ENCODE measurements at regions not wholly inside any gene's neighbourhood (a gene's known extent, or its start where the extent isn't known, plus 50 kb on each side); places are given as distances from the start of the nearest gene placed in this dataset.

DNA sequence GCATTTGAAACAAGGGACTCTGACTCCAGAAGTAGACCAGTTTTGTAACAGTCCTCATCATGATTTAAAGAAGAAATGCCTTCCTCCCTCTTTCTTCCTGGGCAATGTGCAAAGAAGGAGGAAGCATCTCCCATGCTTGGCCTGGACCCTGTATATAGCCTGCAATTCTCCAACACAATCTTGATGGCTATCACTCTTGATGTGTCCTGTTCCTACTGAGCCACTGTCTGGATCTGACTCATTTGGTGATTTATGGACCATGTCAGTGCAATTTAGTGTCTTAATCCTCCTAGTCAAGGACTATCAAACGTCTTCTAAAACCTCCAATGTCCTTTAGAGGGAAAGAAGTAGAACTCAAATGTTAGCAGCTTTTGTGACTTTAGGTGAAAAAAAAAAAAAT, 697.3 kb downstream of the TLR4 start:
- no peak for DNase-seq (ENCODE audit: low read depth in 2 of 2)

GRCh38 chr9:118414676-118415075, 710.5 kb downstream of the TLR4 start:
- no peak for DNase-seq (ENCODE audit: low read depth in 2 of 2)

- DNase-seq (ENCODE audit: low read depth in 2 of 2), result no peak
Observed at GRCh38 chr9:118418887-118419565, 714.8 kb downstream of the TLR4 start.

GRCh38 chr9:118419676-118420075, 715.5 kb downstream of the TLR4 start:
- no peak for DNase-seq (ENCODE audit: low read depth in 2 of 2)

DNA sequence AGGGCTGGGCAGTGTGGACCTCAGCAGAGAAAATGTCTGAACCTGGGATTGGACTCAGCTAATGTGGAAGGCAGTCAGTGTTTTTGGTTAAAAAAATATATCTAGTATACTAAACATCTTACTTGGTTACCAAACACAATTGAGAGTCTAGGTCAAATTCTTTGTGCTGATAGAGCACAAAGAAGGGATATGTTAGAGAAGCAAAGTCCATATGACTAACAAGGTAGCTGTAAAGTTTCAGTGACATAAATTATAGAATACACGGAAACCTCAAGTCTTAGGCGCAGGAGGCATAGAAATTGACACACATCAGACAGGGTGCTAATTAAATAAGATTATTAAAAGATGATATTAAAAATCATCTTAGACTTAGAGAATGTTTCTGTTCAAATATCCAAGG, 718.3 kb downstream of the TLR4 start:
- no peak for DNase-seq (ENCODE audit: low read depth in 2 of 2)

- no peak for DNase-seq (ENCODE audit: low read depth in 2 of 2)
Observed at GRCh38 chr9:118423021-118423420, 718.8 kb downstream of the TLR4 start.

- no peak for DNase-seq (ENCODE audit: low read depth in 2 of 2)
Observed at GRCh38 chr9:118423721-118424120, 719.5 kb downstream of the TLR4 start.

- no peak for DNase-seq (ENCODE audit: low read depth in 2 of 2)
Observed at GRCh38 chr9:118426772-118427171, 722.6 kb downstream of the TLR4 start.

- DNase-seq (ENCODE audit: low read depth in 2 of 2), result no peak
Observed at GRCh38 chr9:118438810-118439209, 734.6 kb downstream of the TLR4 start.

DNA sequence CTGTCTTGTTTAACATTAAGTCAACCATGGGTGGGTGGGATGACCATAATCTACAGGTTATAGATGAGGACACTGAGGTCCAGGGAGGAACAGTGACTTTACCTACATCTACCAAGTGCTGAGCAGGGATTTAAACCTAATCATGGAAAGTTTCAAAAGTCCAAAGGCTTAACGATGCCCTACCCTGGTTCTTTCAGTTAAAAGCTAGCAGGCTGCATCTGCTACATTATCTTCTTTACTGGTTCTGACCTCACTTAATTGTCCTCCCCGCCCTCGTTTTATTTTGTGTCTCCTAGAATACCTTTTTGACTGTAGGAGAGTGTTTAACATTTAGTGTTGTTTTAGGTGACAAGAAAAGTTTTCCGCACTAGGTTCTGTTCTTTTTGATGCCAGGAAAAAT, 735.2 kb downstream of the TLR4 start:
- DNase-seq (ENCODE audit: low read depth in 2 of 2), result no peak

GRCh38 chr9:118444403-118444802, 740.2 kb downstream of the TLR4 start:
- DNase-seq (ENCODE audit: low read depth in 2 of 2), result no peak

GRCh38 chr9:118446943-118447639, 742.9 kb downstream of the TLR4 start:
- DNase-seq (ENCODE audit: low read depth in 2 of 2), result no peak

DNA sequence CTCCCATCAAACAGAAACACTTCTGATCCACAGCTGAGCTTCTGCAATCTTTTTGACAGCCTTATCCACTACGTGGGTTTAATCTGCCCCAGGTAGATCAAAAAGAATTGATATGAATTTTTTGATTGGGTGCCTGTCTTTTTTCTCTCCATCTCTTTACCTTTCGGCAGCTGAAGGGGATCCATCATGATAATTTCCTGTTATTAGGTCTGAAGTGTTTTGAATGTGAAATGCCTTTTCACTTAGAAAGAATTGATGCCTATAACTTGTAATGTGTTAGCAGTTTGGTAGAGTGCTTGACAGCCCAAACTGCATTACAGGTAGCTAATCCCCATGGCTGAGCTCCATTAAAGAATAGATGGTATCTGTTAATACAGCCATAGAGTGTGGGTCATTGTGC, 745.4 kb downstream of the TLR4 start:
- DNase-seq (ENCODE audit: low read depth in 2 of 2), result no peak

DNA sequence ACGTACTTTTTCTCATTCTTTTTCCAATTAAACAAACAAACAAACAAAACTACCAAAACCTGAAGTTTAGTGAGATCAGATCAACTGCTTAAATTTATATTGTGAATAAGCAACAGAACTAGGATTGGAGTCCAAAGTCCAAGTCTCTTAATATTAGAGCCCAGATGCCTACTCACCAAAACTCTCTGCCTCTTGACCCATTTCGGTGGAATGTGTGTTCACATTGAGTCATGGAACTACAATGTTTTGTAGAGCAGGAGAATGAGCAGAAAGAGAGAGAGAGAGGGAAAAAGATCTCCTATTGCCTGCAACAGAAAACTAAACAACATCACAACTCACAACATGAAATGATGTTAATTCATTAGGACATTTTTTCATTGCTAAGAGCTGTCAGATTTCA, 751.1 kb downstream of the TLR4 start:
- no peak for DNase-seq (ENCODE audit: low read depth in 2 of 2)

GRCh38 chr9:118455788-118456187, 751.6 kb downstream of the TLR4 start:
- no peak for DNase-seq (ENCODE audit: low read depth in 2 of 2)

GRCh38 chr9:118457171-118458000, 753.2 kb downstream of the TLR4 start:
- DNase-seq (ENCODE audit: low read depth in 2 of 2), result no peak

DNA sequence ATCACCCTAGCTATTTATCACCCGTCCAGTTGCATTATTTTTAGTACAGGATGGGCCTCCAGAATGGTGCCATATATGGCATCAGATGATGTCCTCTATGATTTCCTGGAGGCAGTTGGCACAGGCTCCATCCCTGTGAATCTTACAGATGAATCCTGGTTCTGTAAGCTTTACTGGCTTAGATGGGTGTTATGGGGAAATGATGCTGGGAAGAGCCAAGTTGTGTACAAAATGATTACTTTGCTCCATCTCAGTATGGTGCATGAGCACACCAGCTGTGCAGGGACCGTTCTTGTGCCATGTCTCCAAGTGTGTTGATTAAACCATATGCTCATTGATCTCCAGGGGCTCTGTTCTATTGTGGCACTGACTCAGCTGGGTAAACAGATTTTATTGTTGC, 755.7 kb downstream of the TLR4 start:
- no peak for DNase-seq (ENCODE audit: low read depth in 2 of 2)

- DNase-seq (ENCODE audit: low read depth in 2 of 2), result no peak
Observed at GRCh38 chr9:118463419-118463818, 759.2 kb downstream of the TLR4 start.

DNA sequence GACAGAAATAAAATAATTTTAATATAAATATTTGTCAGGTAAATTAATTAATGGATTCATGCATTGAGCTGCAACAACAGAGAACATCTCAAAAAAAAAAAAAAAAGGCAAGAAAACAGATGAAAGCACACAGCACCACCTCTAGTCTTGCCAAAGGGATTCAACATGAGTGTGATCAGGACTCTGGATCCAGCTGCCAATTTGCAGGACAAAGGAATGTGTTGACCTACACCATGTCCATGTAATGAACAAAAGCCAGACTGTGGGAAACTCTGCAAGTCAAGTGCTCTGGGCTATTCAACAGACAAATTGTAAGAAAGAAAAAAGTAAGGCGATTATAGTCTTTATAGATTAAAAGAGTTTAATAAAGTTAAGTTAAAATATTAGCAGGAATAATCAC, 769.3 kb downstream of the TLR4 start:
- no peak for DNase-seq (ENCODE audit: low read depth in 2 of 2)

DNA sequence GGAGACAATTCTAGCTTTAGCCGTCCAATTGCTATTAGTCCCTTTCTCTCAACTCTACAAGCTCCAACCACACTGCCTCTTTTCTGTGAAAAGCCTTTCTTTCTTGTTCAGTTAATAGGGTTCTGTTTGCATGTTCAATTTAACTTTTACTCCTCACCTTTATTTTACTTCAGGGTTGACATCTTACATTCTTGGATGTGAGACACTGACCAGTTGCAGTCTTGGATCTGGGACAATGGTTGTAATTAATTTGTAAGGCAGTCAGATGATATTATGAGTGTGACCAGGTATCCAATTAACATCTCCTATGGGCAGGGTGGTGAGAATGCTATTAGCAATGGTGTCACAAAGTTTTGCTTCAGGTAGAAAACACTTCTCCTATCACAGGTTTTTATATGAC, 774.5 kb downstream of the TLR4 start:
- no peak for DNase-seq (ENCODE audit: low read depth in 2 of 2)

DNA sequence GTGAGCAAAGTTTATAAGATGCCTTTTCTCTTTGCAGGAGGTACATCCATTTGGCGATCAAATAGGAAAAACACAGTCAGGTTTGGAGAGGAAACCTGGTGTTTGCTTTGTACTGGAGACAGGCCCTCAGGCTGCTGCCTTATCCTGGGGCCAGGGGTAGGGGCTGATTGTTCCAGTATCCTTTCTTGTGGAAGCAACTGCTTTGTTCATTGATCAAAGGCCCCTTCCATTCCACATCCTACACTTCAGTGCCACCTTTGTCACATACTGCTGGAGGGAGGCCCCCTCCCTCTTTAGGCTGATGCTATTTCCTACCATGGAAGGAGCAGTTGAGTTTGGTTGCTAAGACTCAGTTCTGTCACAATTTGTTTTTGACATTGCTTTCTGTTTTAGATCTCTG, 778.1 kb downstream of the TLR4 start:
- no peak for DNase-seq (ENCODE audit: low read depth in 2 of 2)

DNA sequence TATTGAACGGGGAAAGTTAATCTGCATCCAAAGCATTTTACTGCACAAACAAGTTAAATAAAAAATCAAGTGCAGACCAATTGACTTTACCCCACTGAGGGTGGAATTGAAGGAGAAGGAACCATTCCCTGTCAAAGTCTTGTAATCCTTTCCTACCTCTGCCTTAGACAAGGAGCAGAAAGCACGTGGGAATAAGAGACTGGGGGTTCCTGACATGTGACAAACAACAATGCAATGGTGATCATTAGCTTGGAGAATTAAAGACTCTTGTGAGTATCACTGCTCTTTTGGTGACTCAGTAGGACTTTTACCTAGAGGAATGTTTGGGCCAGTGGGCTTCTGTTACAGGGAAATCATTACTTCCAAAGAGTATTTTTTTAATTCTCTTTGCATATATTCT, 779.5 kb downstream of the TLR4 start:
- DNase-seq (ENCODE audit: low read depth in 2 of 2), result no peak

DNA sequence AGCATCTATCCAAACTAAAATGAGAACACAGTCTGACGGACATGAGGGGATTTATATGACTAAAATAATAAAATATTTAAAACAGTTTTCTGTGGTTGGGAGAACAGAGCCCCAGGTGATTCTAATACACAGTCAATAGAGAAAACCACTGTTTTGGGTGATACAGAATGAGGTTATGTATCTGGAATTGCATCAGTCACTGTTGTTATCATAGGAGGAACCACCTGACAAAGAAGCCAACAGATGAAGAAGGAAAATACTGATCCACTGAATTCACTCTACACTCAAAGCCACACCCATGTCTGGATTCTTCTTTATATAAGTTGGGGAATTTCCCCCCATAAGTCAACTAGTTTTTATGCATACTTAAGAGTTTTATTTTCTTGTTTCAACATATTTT, 799.0 kb downstream of the TLR4 start:
- no peak for DNase-seq (ENCODE audit: low read depth in 2 of 2)
